Astrocyte (in vitro differentiated cells and primary cell): ENCODE measurements at regions not wholly inside any gene's neighbourhood (a gene's known extent, or its start where the extent isn't known, plus 50 kb on each side); places are given as distances from the start of the nearest gene placed in this dataset.

ENCODE experiments used
- EZH2 ChIP-seq: IDR thresholded peaks from 2 replicates; pipeline ENCODE4 v1.6.1; 2012; ENCODE audit warnings: mild to moderate bottlenecking, low read length, inconsistent platforms; ENCODE audit not compliant: insufficient read depth
- TF ChIP-seq, protein P1 (sequence below): IDR thresholded peaks from 2 replicates; pipeline ENCODE4 v1.5.1; 2011; ENCODE audit warnings: low read depth, mild to moderate bottlenecking, inconsistent platforms, low read length, moderate library complexity; ENCODE audit not compliant: insufficient read depth

GRCh38 chr12:75655315-75655806 is 144.0 kb upstream of the KRR1 start:
- TF ChIP-seq, protein P1, sequence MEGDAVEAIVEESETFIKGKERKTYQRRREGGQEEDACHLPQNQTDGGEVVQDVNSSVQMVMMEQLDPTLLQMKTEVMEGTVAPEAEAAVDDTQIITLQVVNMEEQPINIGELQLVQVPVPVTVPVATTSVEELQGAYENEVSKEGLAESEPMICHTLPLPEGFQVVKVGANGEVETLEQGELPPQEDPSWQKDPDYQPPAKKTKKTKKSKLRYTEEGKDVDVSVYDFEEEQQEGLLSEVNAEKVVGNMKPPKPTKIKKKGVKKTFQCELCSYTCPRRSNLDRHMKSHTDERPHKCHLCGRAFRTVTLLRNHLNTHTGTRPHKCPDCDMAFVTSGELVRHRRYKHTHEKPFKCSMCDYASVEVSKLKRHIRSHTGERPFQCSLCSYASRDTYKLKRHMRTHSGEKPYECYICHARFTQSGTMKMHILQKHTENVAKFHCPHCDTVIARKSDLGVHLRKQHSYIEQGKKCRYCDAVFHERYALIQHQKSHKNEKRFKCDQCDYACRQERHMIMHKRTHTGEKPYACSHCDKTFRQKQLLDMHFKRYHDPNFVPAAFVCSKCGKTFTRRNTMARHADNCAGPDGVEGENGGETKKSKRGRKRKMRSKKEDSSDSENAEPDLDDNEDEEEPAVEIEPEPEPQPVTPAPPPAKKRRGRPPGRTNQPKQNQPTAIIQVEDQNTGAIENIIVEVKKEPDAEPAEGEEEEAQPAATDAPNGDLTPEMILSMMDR: no peak
- no peak for TF ChIP-seq EZH2
